Naive thymus-derived CD4-positive, alpha-beta T cell (primary cell): ENCODE measurements at regions not wholly inside any gene's neighbourhood (a gene's known extent, or its start where the extent isn't known, plus 50 kb on each side); places are given as distances from the start of the nearest gene placed in this dataset.

Source experiments
- ATAC-seq: fragments of 150-1000 bp; cut with Tn5 transposase; 2 replicates; pipeline ENCODE4 v1.10.0; 2021; ENCODE audit warnings: mild to moderate bottlenecking, moderate library complexity
- CTCF ChIA-PET: fragments of 350-600 bp; sonication (Branson Sonifier 250); formaldehyde crosslinking; loops from one replicate; lab custom pipeline; 2021; ENCODE audit warnings: antibody characterized with exemption; lab: Charles Lee
- POLR2A ChIA-PET: fragments of 350-600 bp; sonication (Branson Sonifier 250); formaldehyde crosslinking; loops from one replicate; lab custom pipeline; 2021; ENCODE audit warnings: antibody characterized with exemption, inconsistent platforms; lab: Charles Lee
- DNase-seq, 9 donors: peaks; one replicate each; pipeline versions ENCODE4 v3.0.0 to v3.0.0-alpha.2; 2020 to 2022; ENCODE audit warnings: mixed read lengths in 1 of 9
- H3K27ac ChIP-seq: one replicate; pipeline ENCODE4 v1.7.0; 2013; ENCODE audit warnings: mild to moderate bottlenecking, low read depth, low read length, moderate library complexity
- H3K27me3 ChIP-seq, 2 donors: one replicate each; pipeline ENCODE4 v1.7.0; 2013; ENCODE audit warnings: low read length in 2 of 2, mild to moderate bottlenecking in 2 of 2, moderate library complexity in 2 of 2; ENCODE audit not compliant: control insufficient read depth in 2 of 2, insufficient read depth in 2 of 2
- H3K36me3 ChIP-seq, 3 experiments: 1 replicate in 2 of 3; 2 replicates in 1 of 3; pipeline ENCODE4 v1.7.0; 2013; ENCODE audit warnings: low read length in 3 of 3, mild to moderate bottlenecking in 3 of 3, moderate library complexity in 1 of 3; ENCODE audit not compliant: insufficient read depth in 3 of 3, control insufficient read depth in 2 of 3
- H3K4me1 ChIP-seq, 2 donors: one replicate each; pipeline ENCODE4 v1.7.0; 2013; ENCODE audit warnings: low read length in 2 of 2, mild to moderate bottlenecking in 2 of 2, moderate library complexity in 1 of 2; ENCODE audit not compliant: control insufficient read depth in 2 of 2, insufficient read depth in 2 of 2
- H3K4me3 ChIP-seq: 2 replicates; pipeline ENCODE4 v1.7.0; 2013; ENCODE audit warnings: mild to moderate bottlenecking, low read length
- H3K9me3 ChIP-seq, 3 experiments: 1 replicate in 2 of 3; 2 replicates in 1 of 3; pipeline ENCODE4 v1.7.0; 2013; ENCODE audit warnings: low read length in 3 of 3; ENCODE audit not compliant: control insufficient read depth in 2 of 3
- H3K27ac Mint-ChIP-seq, 9 donors: one replicate each; pipeline ENCODE4 v1.8.0; 2020 to 2022; ENCODE audit warnings: mixed read lengths in 9 of 9, mild to moderate bottlenecking in 8 of 9, moderate library complexity in 5 of 9, inconsistent platforms in 2 of 9
- H3K27me3 Mint-ChIP-seq, 5 donors: one replicate each; pipeline ENCODE4 v1.8.0; 2021 to 2022; ENCODE audit warnings: mixed read lengths in 5 of 5, mild to moderate bottlenecking in 1 of 5
- H3K36me3 Mint-ChIP-seq, 5 donors: one replicate each; pipeline ENCODE4 v1.8.0; 2020 to 2022; ENCODE audit warnings: mixed read lengths in 5 of 5, mild to moderate bottlenecking in 3 of 5, inconsistent platforms in 1 of 5
- H3K4me1 Mint-ChIP-seq, 7 donors: one replicate each; pipeline ENCODE4 v1.8.0; 2020 to 2022; ENCODE audit warnings: mixed read lengths in 7 of 7, mild to moderate bottlenecking in 3 of 7, inconsistent platforms in 1 of 7
- H3K4me3 Mint-ChIP-seq, 10 donors: one replicate each; pipeline ENCODE4 v1.8.0; 2020 to 2022; ENCODE audit warnings: mild to moderate bottlenecking in 10 of 10, mixed read lengths in 10 of 10, moderate library complexity in 6 of 10, inconsistent platforms in 2 of 10
- H3K9me3 Mint-ChIP-seq, 11 donors: one replicate each; pipeline ENCODE4 v1.8.0; 2020 to 2022; ENCODE audit warnings: mixed read lengths in 11 of 11, mild to moderate bottlenecking in 4 of 11, inconsistent platforms in 1 of 11, moderate library complexity in 1 of 11
- intact Hi-C, 2 donors: fragments of 100-400 bp; cut with micrococcal nuclease; formaldehyde crosslinking; loops; one replicate each; pipeline ENCODE4 v1.15.1; 2023

DNA sequence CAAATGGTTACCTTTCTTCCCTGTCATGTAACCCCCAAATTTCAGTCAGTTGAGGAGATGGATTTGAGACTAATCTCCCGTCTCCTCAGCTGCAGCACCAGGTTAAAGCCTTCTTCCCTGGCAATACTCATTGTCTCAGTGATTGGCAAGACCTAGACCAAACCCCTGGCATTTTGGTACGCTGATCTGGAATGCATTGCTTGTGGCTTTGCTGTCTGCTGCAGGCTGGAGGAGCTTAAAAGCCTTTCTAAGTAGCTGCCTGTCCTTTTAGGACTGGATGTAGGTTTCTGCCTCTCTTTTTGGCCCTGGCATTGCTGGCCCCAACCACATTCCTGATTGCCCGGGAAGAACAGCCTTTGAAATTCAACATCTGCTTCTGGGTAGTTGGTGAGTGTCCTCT lies 729.6 kb upstream of the GJE1 start:
- no peak for ATAC-seq
- Mint-ChIP-seq H3K27me3 (peaks cover 0 to 5% (median 4%) of the 10 kb centered on the region in 5 donors), H3K9me3 (peaks cover 0 to 11% (median 4%) of the 10 kb centered on the region in 11 donors), H3K4me1 (peaks cover 0 to 9% (median 3%) of the 10 kb centered on the region in 7 donors), H3K36me3 (no peaks in the 10 kb centered on the region), H3K4me3 (no peak overlapping the region), H3K27ac (no peak overlapping the region)
- H3K36me3 ChIP-seq, result no peaks in the 10 kb centered on the region
- intact Hi-C loops, result loop anchor here in 1 of 2 donors (10.0 kb wide), 1 partner anchor 162 kb away; no protein-coding TSS in a partner anchor
- H3K9me3 ChIP-seq, result peaks cover 0 to 1% (median 0%) of the 10 kb centered on the region in 3 experiments
- H3K4me1 ChIP-seq, result no peaks in the 10 kb centered on the region
- ChIA-PET POLR2A (no interaction called here), CTCF (no interaction called here)
- DNase-seq, result no peak
- H3K27me3 ChIP-seq, result no peaks in the 10 kb centered on the region
- H3K4me3 ChIP-seq, result no peak overlapping the region
- no peak overlapping the region for H3K27ac ChIP-seq

DNA sequence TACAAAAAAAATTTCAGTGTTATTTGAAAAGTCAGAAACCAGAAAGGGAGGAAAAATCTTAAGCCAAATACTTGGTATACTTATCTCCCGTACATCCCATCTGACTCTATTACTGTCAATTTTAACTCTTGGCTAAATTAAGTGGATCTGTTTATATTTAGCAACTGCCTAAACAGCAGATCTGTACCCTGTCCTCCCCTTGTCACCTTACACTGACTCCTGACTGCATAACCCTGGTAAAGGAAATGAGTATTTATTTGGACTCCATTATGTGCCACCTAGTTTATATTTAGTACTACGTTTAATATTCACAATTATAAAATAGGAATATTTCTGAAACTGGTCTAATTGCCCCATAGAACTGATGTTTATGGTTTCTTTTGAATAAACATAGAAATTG lies 730.2 kb upstream of the GJE1 start:
- peaks cover 0 to 9% (median 3%) of the 10 kb centered on the region in 7 donors for H3K4me1 Mint-ChIP-seq
- H3K4me3 ChIP-seq, result no peak overlapping the region
- no peaks in the 10 kb centered on the region for H3K36me3 Mint-ChIP-seq
- no peak overlapping the region for H3K4me3 Mint-ChIP-seq
- ChIA-PET POLR2A (no interaction called here), CTCF (no interaction called here)
- H3K27ac Mint-ChIP-seq, result no peak overlapping the region
- ATAC-seq (no peak), DNase-seq (no peak)
- no peaks in the 10 kb centered on the region for H3K27me3 ChIP-seq
- H3K36me3 ChIP-seq, result no peaks in the 10 kb centered on the region
- no peaks in the 10 kb centered on the region for H3K4me1 ChIP-seq
- peaks cover 0 to 5% (median 4%) of the 10 kb centered on the region in 5 donors for H3K27me3 Mint-ChIP-seq
- intact Hi-C loops, result loop anchor here in 1 of 2 donors (10.0 kb wide), 1 partner anchor 162 kb away; no protein-coding TSS in a partner anchor
- no peak overlapping the region for H3K27ac ChIP-seq
- no peaks in the 10 kb centered on the region for H3K9me3 ChIP-seq
- H3K9me3 Mint-ChIP-seq, result peaks cover 0 to 6% (median 2%) of the 10 kb centered on the region in 11 donors

- intact Hi-C loops, result loop anchor here in 1 of 2 donors (10.0 kb wide), 1 partner anchor 163 kb away; no protein-coding TSS in a partner anchor
- POLR2A ChIA-PET, result no interaction called here
- Mint-ChIP-seq H3K9me3 (peaks cover 0 to 2% (median under 1%) of the 10 kb centered on the region in 11 donors), H3K4me3 (no peak overlapping the region), H3K4me1 (peaks cover 0 to 9% (median 3%) of the 10 kb centered on the region in 7 donors), H3K27ac (no peak overlapping the region), H3K27me3 (peaks cover 0 to 5% (median 4%) of the 10 kb centered on the region in 5 donors), H3K36me3 (no peaks in the 10 kb centered on the region)
- no peak overlapping the region for H3K27ac ChIP-seq
- CTCF ChIA-PET, result no interaction called here
- no peaks in the 10 kb centered on the region for H3K27me3 ChIP-seq
- no peaks in the 10 kb centered on the region for H3K4me1 ChIP-seq
- no peaks in the 10 kb centered on the region for H3K9me3 ChIP-seq
- H3K36me3 ChIP-seq, result no peaks in the 10 kb centered on the region
- DNase-seq (no peak), ATAC-seq (no peak)
- H3K4me3 ChIP-seq, result no peak overlapping the region
Measured at GRCh38 chr6:141401851-141402250, 730.9 kb upstream of the GJE1 start.

- Histone ChIP-seq H3K4me1 (no peaks in the 10 kb centered on the region), H3K4me3 (no peak overlapping the region), H3K9me3 (no peaks in the 10 kb centered on the region), H3K27ac (no peak overlapping the region), H3K36me3 (no peaks in the 10 kb centered on the region), H3K27me3 (no peaks in the 10 kb centered on the region)
- ChIA-PET POLR2A (no interaction called here), CTCF (no interaction called here)
- Mint-ChIP-seq H3K27me3 (peaks cover 0 to 5% (median 4%) of the 10 kb centered on the region in 5 donors), H3K4me1 (peaks cover 0 to 9% (median 3%) of the 10 kb centered on the region in 7 donors), H3K27ac (no peak overlapping the region), H3K4me3 (no peak overlapping the region), H3K36me3 (no peaks in the 10 kb centered on the region), H3K9me3 (no peaks in the 10 kb centered on the region)
- DNase-seq (no peak), ATAC-seq (no peak)
- intact Hi-C loops, result loop anchor here in 1 of 2 donors (10.0 kb wide), 1 partner anchor 164 kb away; no protein-coding TSS in a partner anchor
Measured at GRCh38 chr6:141401168-141401567, 731.6 kb upstream of the GJE1 start.

GRCh38 chr6:141398949-141399348 lies 733.8 kb upstream of the GJE1 start:
- no peaks in the 10 kb centered on the region for H3K9me3 ChIP-seq
- no peak overlapping the region for H3K27ac Mint-ChIP-seq
- H3K4me3 ChIP-seq, result no peak overlapping the region
- no peak for DNase-seq
- H3K4me1 Mint-ChIP-seq, result peaks cover 0 to 9% (median 3%) of the 10 kb centered on the region in 7 donors
- intact Hi-C loops, result no loop called here
- H3K9me3 Mint-ChIP-seq, result no peaks in the 10 kb centered on the region
- H3K4me3 Mint-ChIP-seq, result no peak overlapping the region
- no peaks in the 10 kb centered on the region for H3K36me3 Mint-ChIP-seq
- no peaks in the 10 kb centered on the region for H3K4me1 ChIP-seq
- ChIA-PET POLR2A (no interaction called here), CTCF (no interaction called here)
- no peak for ATAC-seq
- H3K36me3 ChIP-seq, result no peaks in the 10 kb centered on the region
- H3K27me3 Mint-ChIP-seq, result peaks cover 0 to 5% (median 4%) of the 10 kb centered on the region in 5 donors
- H3K27ac ChIP-seq, result no peak overlapping the region
- no peaks in the 10 kb centered on the region for H3K27me3 ChIP-seq

GRCh38 chr6:141395443-141396008 lies 737.2 kb upstream of the GJE1 start:
- no peaks in the 10 kb centered on the region for H3K4me1 ChIP-seq
- peaks cover 0 to 3% (median 0%) of the 10 kb centered on the region in 5 donors for H3K36me3 Mint-ChIP-seq

GRCh38 chr6:141394565-141395051 lies 738.1 kb upstream of the GJE1 start:
- no peak for ATAC-seq
- H3K4me3 ChIP-seq, result no peak overlapping the region
- no peaks in the 10 kb centered on the region for H3K4me1 ChIP-seq
- no peak overlapping the region for H3K27ac Mint-ChIP-seq
- no peaks in the 10 kb centered on the region for H3K27me3 ChIP-seq
- DNase-seq, result no peak
- H3K27ac ChIP-seq, result no peak overlapping the region
- H3K9me3 ChIP-seq, result no peaks in the 10 kb centered on the region
- no peaks in the 10 kb centered on the region for H3K9me3 Mint-ChIP-seq
- ChIA-PET CTCF (no interaction called here), POLR2A (no interaction called here)
- no peaks in the 10 kb centered on the region for H3K4me1 Mint-ChIP-seq
- intact Hi-C loops, result no loop called here
- H3K4me3 Mint-ChIP-seq, result no peak overlapping the region
- peaks cover 0 to 5% (median 0%) of the 10 kb centered on the region in 5 donors for H3K27me3 Mint-ChIP-seq
- peaks cover 0 to 3% (median 0%) of the 10 kb centered on the region in 5 donors for H3K36me3 Mint-ChIP-seq
- H3K36me3 ChIP-seq, result no peaks in the 10 kb centered on the region

More at GRCh38 chr6:141395443-141396008, 737.2 kb upstream of the GJE1 start:
- Mint-ChIP-seq H3K9me3 (no peaks in the 10 kb centered on the region), H3K27me3 (peaks cover 0 to 5% (median 0%) of the 10 kb centered on the region in 5 donors), H3K27ac (no peak overlapping the region), H3K4me1 (no peaks in the 10 kb centered on the region), H3K4me3 (no peak overlapping the region)
- ChIA-PET CTCF (no interaction called here), POLR2A (no interaction called here)
- no peak overlapping the region for H3K4me3 ChIP-seq
- DNase-seq, result no peak
- H3K9me3 ChIP-seq, result no peaks in the 10 kb centered on the region
- no peak overlapping the region for H3K27ac ChIP-seq
- ATAC-seq, result peak; percentile 20
- intact Hi-C loops, result no loop called here
- H3K27me3 ChIP-seq, result no peaks in the 10 kb centered on the region
- no peaks in the 10 kb centered on the region for H3K36me3 ChIP-seq
